Tibial nerve (tissue), 3 donors: ENCODE measurements at regions not wholly inside any gene's neighbourhood (a gene's known extent, or its start where the extent isn't known, plus 50 kb on each side); places are given as distances from the start of the nearest gene placed in this dataset.

Experiments used
- POLR2A ChIP-seq, 2 donors: fragments of 450-650 bp; IDR thresholded peaks; one replicate each; pipeline ENCODE4 v1.6.1; 2017; ENCODE audit warnings: antibody characterized with exemption in 2 of 2, mild to moderate bottlenecking in 2 of 2, moderate library complexity in 2 of 2
- TF ChIP-seq, protein P1 (sequence below), 5 experiments: fragments of 200-600 bp in 3 of 5; fragments of 450-650 bp in 2 of 5; sonication (generic) in 3 of 5; IDR thresholded peaks; one replicate each; pipeline ENCODE4 v1.5.1; 2016 to 2019; ENCODE audit warnings: antibody characterized with exemption in 5 of 5, mild to moderate bottlenecking in 3 of 5, moderate library complexity in 2 of 5

DNA sequence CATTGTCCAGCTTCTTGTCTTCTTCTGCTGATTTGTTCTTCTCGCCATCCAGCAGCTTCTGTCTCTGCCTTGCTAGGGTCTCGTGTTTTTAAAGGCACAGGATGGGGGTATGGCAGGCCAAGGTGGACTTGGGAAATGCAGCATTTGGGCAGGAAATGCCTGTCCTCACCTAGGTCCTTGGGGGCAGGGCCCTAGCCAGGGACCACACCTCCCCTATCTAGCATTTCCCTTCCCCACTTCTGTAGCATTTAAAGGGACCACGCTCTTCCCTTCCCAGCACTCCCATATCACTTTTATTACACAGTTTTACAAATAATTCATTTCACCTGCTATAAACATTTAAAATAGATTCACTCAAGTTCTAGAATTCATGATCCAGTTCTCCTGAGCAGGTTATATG lies 315.4 kb upstream of the LMCD1 start:
- TF ChIP-seq POLR2A (IDR thresholded peaks at IDR 0.05): no peak
- TF ChIP-seq, protein P1, sequence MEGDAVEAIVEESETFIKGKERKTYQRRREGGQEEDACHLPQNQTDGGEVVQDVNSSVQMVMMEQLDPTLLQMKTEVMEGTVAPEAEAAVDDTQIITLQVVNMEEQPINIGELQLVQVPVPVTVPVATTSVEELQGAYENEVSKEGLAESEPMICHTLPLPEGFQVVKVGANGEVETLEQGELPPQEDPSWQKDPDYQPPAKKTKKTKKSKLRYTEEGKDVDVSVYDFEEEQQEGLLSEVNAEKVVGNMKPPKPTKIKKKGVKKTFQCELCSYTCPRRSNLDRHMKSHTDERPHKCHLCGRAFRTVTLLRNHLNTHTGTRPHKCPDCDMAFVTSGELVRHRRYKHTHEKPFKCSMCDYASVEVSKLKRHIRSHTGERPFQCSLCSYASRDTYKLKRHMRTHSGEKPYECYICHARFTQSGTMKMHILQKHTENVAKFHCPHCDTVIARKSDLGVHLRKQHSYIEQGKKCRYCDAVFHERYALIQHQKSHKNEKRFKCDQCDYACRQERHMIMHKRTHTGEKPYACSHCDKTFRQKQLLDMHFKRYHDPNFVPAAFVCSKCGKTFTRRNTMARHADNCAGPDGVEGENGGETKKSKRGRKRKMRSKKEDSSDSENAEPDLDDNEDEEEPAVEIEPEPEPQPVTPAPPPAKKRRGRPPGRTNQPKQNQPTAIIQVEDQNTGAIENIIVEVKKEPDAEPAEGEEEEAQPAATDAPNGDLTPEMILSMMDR (IDR thresholded peaks at IDR 0.05): no peak
